Activated CD8-positive, alpha-beta memory T cell treated with anti-CD3 and anti-CD28 coated beads, Interleukin-2, amount 10 ng/mL, durations not matched to agents 7 days and 5 days (primary cell): ENCODE measurements at regions not wholly inside any gene's neighbourhood (a gene's known extent, or its start where the extent isn't known, plus 50 kb on each side); places are given as distances from the start of the nearest gene placed in this dataset.
"Not testable (repeated sequence)": the region's sequence is repeated elsewhere in the genome, so short reads cannot be mapped to it uniquely, and the experiment has no call there.

Experiments
- ATAC-seq: fragments of 150-1000 bp; cut with Tn5 transposase; one replicate; pipeline ENCODE4 v1.10.0; 2021; ENCODE audit warnings: moderate library complexity
- CTCF ChIA-PET: fragments of 350-600 bp; sonication (Branson Sonifier 250); formaldehyde crosslinking; loops from one replicate; lab custom pipeline; 2021; ENCODE audit warnings: antibody characterized with exemption; lab: Charles Lee
- DNase-seq: peaks from one replicate; pipeline ENCODE4 v3.0.0-alpha.2; 2020
- H3K27ac Mint-ChIP-seq: one replicate; pipeline ENCODE4 v1.8.0; 2021; ENCODE audit warnings: mild to moderate bottlenecking, mixed read lengths
- H3K27me3 Mint-ChIP-seq: one replicate; pipeline ENCODE4 v1.8.0; 2021; ENCODE audit warnings: mixed read lengths
- H3K36me3 Mint-ChIP-seq: one replicate; pipeline ENCODE4 v1.8.0; 2021; ENCODE audit warnings: mild to moderate bottlenecking, mixed read lengths
- H3K4me1 Mint-ChIP-seq: one replicate; pipeline ENCODE4 v1.8.0; 2021; ENCODE audit warnings: mixed read lengths
- H3K4me3 Mint-ChIP-seq: one replicate; pipeline ENCODE4 v1.8.0; 2021; ENCODE audit warnings: mild to moderate bottlenecking, moderate library complexity, mixed read lengths
- H3K9me3 Mint-ChIP-seq: one replicate; pipeline ENCODE4 v1.8.0; 2022; ENCODE audit warnings: low read depth, mixed read lengths

- Mint-ChIP-seq H3K27ac (no peak overlapping the region), H3K36me3 (no peaks in the 10 kb centered on the region), H3K27me3 (peaks cover 19% of the 10 kb centered on the region), H3K4me1 (peaks cover 17% of the 10 kb centered on the region), H3K4me3 (no peak overlapping the region), H3K9me3 (no peaks in the 10 kb centered on the region)
- ATAC-seq (no peak), DNase-seq (no peak)
- CTCF ChIA-PET, result no interaction called here
These were observed 230.8 kb downstream of the DLEU7 start for GRCh38 chr13:50612717-50613116.

- CTCF ChIA-PET, result no interaction called here
- Mint-ChIP-seq H3K27ac (no peak overlapping the region), H3K36me3 (no peaks in the 10 kb centered on the region), H3K4me3 (no peak overlapping the region), H3K27me3 (peaks cover 15% of the 10 kb centered on the region), H3K4me1 (peaks cover 17% of the 10 kb centered on the region), H3K9me3 (no peaks in the 10 kb centered on the region)
- DNase-seq, result no peak
- no peak for ATAC-seq
These were observed 230.1 kb downstream of the DLEU7 start for GRCh38 chr13:50613356-50613831.

GRCh38 chr13:50615234-50615633, 228.3 kb downstream of the DLEU7 start:
- no peaks in the 10 kb centered on the region for H3K36me3 Mint-ChIP-seq
- no peaks in the 10 kb centered on the region for H3K27me3 Mint-ChIP-seq
- ATAC-seq (no peak), DNase-seq (no peak)
- H3K27ac Mint-ChIP-seq, result no peak overlapping the region
- H3K4me3 Mint-ChIP-seq, result no peak overlapping the region
- CTCF ChIA-PET, result interaction anchor here (1.1 to 1.4 kb wide), 2 partner anchors 14 to 17 kb away, joined by 3 read pairs; no protein-coding TSS in a partner anchor
- no peaks in the 10 kb centered on the region for H3K9me3 Mint-ChIP-seq
- H3K4me1 Mint-ChIP-seq, result peaks cover 17% of the 10 kb centered on the region

- CTCF ChIA-PET, result no interaction called here
- H3K27me3 Mint-ChIP-seq, result no peaks in the 10 kb centered on the region
These were observed 227.4 kb downstream of the DLEU7 start for GRCh38 chr13:50616101-50616500.

GRCh38 chr13:50617134-50617721, 226.3 kb downstream of the DLEU7 start:
- Mint-ChIP-seq H3K4me1 (peaks cover 13% of the 10 kb centered on the region), H3K36me3 (no peaks in the 10 kb centered on the region), H3K27ac (no peak overlapping the region), H3K27me3 (peaks cover under 1% of the 10 kb centered on the region), H3K4me3 (no peak overlapping the region), H3K9me3 (no peaks in the 10 kb centered on the region)
- ATAC-seq (no peak), DNase-seq (no peak)
- CTCF ChIA-PET, result interaction anchor here (1.1 kb wide), 1 partner anchor 75 kb away, joined by 3 read pairs; no protein-coding TSS in a partner anchor

More at GRCh38 chr13:50616101-50616500, 227.4 kb downstream of the DLEU7 start:
- Mint-ChIP-seq H3K27ac (no peak overlapping the region), H3K4me1 (peaks cover 16% of the 10 kb centered on the region), H3K4me3 (no peak overlapping the region), H3K36me3 (no peaks in the 10 kb centered on the region), H3K9me3 (no peaks in the 10 kb centered on the region)
- ATAC-seq (no peak), DNase-seq (no peak)

GRCh38 chr13:50618206-50618605, 225.3 kb downstream of the DLEU7 start:
- H3K9me3 Mint-ChIP-seq, result no peaks in the 10 kb centered on the region

GRCh38 chr13:50626101-50626547, 217.4 kb downstream of the DLEU7 start:
- Mint-ChIP-seq H3K4me1 (no peaks in the 10 kb centered on the region), H3K9me3 (no peaks in the 10 kb centered on the region), H3K4me3 (no peak overlapping the region), H3K36me3 (no peaks in the 10 kb centered on the region), H3K27me3 (peaks cover 8% of the 10 kb centered on the region), H3K27ac (no peak overlapping the region)
- ATAC-seq (no peak), DNase-seq (no peak)
- CTCF ChIA-PET, result no interaction called here

More at GRCh38 chr13:50618206-50618605, 225.3 kb downstream of the DLEU7 start:
- CTCF ChIA-PET, result interaction anchor here (1.2 kb wide), 1 partner anchor 183 kb away, joined by 3 read pairs; no protein-coding TSS in a partner anchor
- H3K4me1 Mint-ChIP-seq, result peaks cover 13% of the 10 kb centered on the region
- no peak for DNase-seq
- no peak overlapping the region for H3K4me3 Mint-ChIP-seq
- ATAC-seq, result no peak
- peaks cover 8% of the 10 kb centered on the region for H3K27me3 Mint-ChIP-seq
- no peaks in the 10 kb centered on the region for H3K36me3 Mint-ChIP-seq
- H3K27ac Mint-ChIP-seq, result no peak overlapping the region

GRCh38 chr13:50627111-50627510, 216.4 kb downstream of the DLEU7 start:
- Mint-ChIP-seq H3K9me3 (no peaks in the 10 kb centered on the region), H3K36me3 (no peaks in the 10 kb centered on the region), H3K27me3 (peaks cover 8% of the 10 kb centered on the region), H3K27ac (no peak overlapping the region), H3K4me1 (no peaks in the 10 kb centered on the region), H3K4me3 (no peak overlapping the region)
- DNase-seq, result no peak
- ATAC-seq, result no peak
- CTCF ChIA-PET, result interaction anchor here (0.8 kb wide), 1 partner anchor 86 kb away, joined by 3 read pairs; no protein-coding TSS in a partner anchor

GRCh38 chr13:50628512-50628911, 215.0 kb downstream of the DLEU7 start:
- ATAC-seq, CTCF ChIA-PET, H3K4me3 Mint-ChIP-seq, H3K27ac Mint-ChIP-seq, H3K9me3 Mint-ChIP-seq, H3K27me3 Mint-ChIP-seq, H3K36me3 Mint-ChIP-seq, DNase-seq, H3K4me1 Mint-ChIP-seq: not testable (repeated sequence)

- Mint-ChIP-seq H3K4me3 (no peak overlapping the region), H3K9me3 (no peaks in the 10 kb centered on the region), H3K4me1 (no peaks in the 10 kb centered on the region), H3K27ac (no peak overlapping the region), H3K27me3 (no peaks in the 10 kb centered on the region), H3K36me3 (no peaks in the 10 kb centered on the region)
- DNase-seq (no peak), ATAC-seq (no peak)
- CTCF ChIA-PET, result no interaction called here
These were observed 214.0 kb downstream of the DLEU7 start for GRCh38 chr13:50629497-50629896.

- DNase-seq, result no peak
- no peaks in the 10 kb centered on the region for H3K36me3 Mint-ChIP-seq
- no peak for ATAC-seq
- H3K4me3 Mint-ChIP-seq, result no peak overlapping the region
- H3K4me1 Mint-ChIP-seq, result no peaks in the 10 kb centered on the region
- H3K27ac Mint-ChIP-seq, result no peak overlapping the region
- H3K27me3 Mint-ChIP-seq, result no peaks in the 10 kb centered on the region
- no peaks in the 10 kb centered on the region for H3K9me3 Mint-ChIP-seq
- CTCF ChIA-PET, result no interaction called here
These were observed 213.5 kb downstream of the DLEU7 start for GRCh38 chr13:50629966-50630365.

GRCh38 chr13:50631041-50631440, 212.5 kb downstream of the DLEU7 start:
- ATAC-seq (no peak), DNase-seq (no peak)
- Mint-ChIP-seq H3K27me3 (no peaks in the 10 kb centered on the region), H3K4me1 (no peaks in the 10 kb centered on the region), H3K27ac (no peak overlapping the region), H3K9me3 (no peaks in the 10 kb centered on the region), H3K4me3 (no peak overlapping the region), H3K36me3 (no peaks in the 10 kb centered on the region)
- CTCF ChIA-PET, result no interaction called here

GRCh38 chr13:50634339-50634738, 209.2 kb downstream of the DLEU7 start:
- no peak overlapping the region for H3K27ac Mint-ChIP-seq
- no peaks in the 10 kb centered on the region for H3K4me1 Mint-ChIP-seq
- H3K27me3 Mint-ChIP-seq, result no peaks in the 10 kb centered on the region
- H3K4me3 Mint-ChIP-seq, result no peak overlapping the region
- no peak for DNase-seq
- H3K9me3 Mint-ChIP-seq, result no peaks in the 10 kb centered on the region
- no peaks in the 10 kb centered on the region for H3K36me3 Mint-ChIP-seq
- CTCF ChIA-PET, result no interaction called here
- no peak for ATAC-seq

GRCh38 chr13:50635504-50635903, 208.0 kb downstream of the DLEU7 start:
- H3K36me3 Mint-ChIP-seq, result no peaks in the 10 kb centered on the region
- H3K27me3 Mint-ChIP-seq, result no peaks in the 10 kb centered on the region
- CTCF ChIA-PET, result no interaction called here
- ATAC-seq, result no peak
- H3K4me3 Mint-ChIP-seq, result no peak overlapping the region
- no peak overlapping the region for H3K27ac Mint-ChIP-seq
- H3K9me3 Mint-ChIP-seq, result no peaks in the 10 kb centered on the region
- DNase-seq, result no peak
- H3K4me1 Mint-ChIP-seq, result no peaks in the 10 kb centered on the region
